ENCODE measurements at regions not wholly inside any gene's neighbourhood (a gene's known extent, or its start where the extent isn't known, plus 50 kb on each side); places are given as distances from the start of the nearest gene placed in this dataset.

GRCh38 chr4:138945840-138946239 lies 69.7 kb upstream of the NOCT start:
- Histone ChIP-seq H3K27ac (no peak overlapping the region), H3K9me3 (no peaks in the 10 kb centered on the region), H3K4me1 (no peaks in the 10 kb centered on the region), H3K4me3 (no peak overlapping the region), H3K36me3 (no peaks in the 10 kb centered on the region), H3K27me3 (no peaks in the 10 kb centered on the region)
- TF ChIP-seq POLR2A (IDR thresholded peaks at IDR 0.05) = no peak
- TF ChIP-seq CTCF (IDR thresholded peaks at IDR 0.05) = no peak
- DNase-seq = no peak
- intact Hi-C loops (cut with DNase I; ENCODE audit: low total_unique reads) = no loop called here

- intact Hi-C loops (cut with DNase I; ENCODE audit: low total_unique reads) = no loop called here
- TF ChIP-seq CTCF (IDR thresholded peaks at IDR 0.05) = no peak
- TF ChIP-seq POLR2A (IDR thresholded peaks at IDR 0.05) = no peak
- Histone ChIP-seq H3K9me3 (no peaks in the 10 kb centered on the region), H3K27me3 (no peaks in the 10 kb centered on the region), H3K36me3 (no peaks in the 10 kb centered on the region), H3K27ac (no peak overlapping the region), H3K4me1 (no peaks in the 10 kb centered on the region), H3K4me3 (no peak overlapping the region)
- no peak for DNase-seq
Observed at GRCh38 chr4:138945401-138945800, 70.2 kb upstream of the NOCT start.

GRCh38 chr4:138943893-138944292 lies 71.7 kb upstream of the NOCT start:
- Histone ChIP-seq H3K4me3 (no peak overlapping the region), H3K4me1 (no peaks in the 10 kb centered on the region), H3K36me3 (no peaks in the 10 kb centered on the region), H3K9me3 (no peaks in the 10 kb centered on the region), H3K27ac (no peak overlapping the region), H3K27me3 (no peaks in the 10 kb centered on the region)
- TF ChIP-seq POLR2A (IDR thresholded peaks at IDR 0.05) = no peak
- no peak for TF ChIP-seq CTCF (IDR thresholded peaks at IDR 0.05)
- DNase-seq = no peak
- intact Hi-C loops (cut with DNase I; ENCODE audit: low total_unique reads) = no loop called here

- Histone ChIP-seq H3K4me3 (no peak overlapping the region), H3K27ac (no peak overlapping the region), H3K4me1 (no peaks in the 10 kb centered on the region), H3K9me3 (no peaks in the 10 kb centered on the region), H3K36me3 (no peaks in the 10 kb centered on the region), H3K27me3 (no peaks in the 10 kb centered on the region)
- intact Hi-C loops (cut with DNase I; ENCODE audit: low total_unique reads) = no loop called here
- no peak for TF ChIP-seq CTCF (IDR thresholded peaks at IDR 0.05)
- no peak for TF ChIP-seq POLR2A (IDR thresholded peaks at IDR 0.05)
- no peak for DNase-seq
Observed at GRCh38 chr4:138941037-138941436, 74.5 kb upstream of the NOCT start.

DNA sequence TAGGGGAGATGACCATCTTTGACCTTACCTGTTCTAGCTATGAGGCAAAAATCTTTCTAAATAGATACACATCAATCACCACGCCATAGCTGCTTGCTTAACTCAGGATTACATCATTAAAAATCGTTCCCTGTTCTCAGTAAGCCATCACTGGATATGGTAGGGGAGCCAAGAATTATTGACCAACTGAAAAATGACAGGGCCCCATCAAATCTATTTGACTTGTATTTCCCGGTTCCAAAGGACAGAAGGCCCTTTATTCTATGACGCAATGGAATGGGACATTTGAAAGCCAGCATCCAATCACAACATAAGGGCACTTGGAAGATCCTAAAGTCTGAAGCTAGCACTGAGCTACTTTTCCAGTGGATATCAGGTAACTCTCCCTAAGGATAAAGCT lies 75.6 kb upstream of the NOCT start:
- DNase-seq = no peak
- intact Hi-C loops (cut with DNase I; ENCODE audit: low total_unique reads) = no loop called here
- Histone ChIP-seq H3K9me3 (no peaks in the 10 kb centered on the region), H3K27me3 (no peaks in the 10 kb centered on the region), H3K4me3 (no peak overlapping the region), H3K27ac (no peak overlapping the region), H3K4me1 (peaks cover 0 to 5% of the 10 kb centered on the region in 2 donors), H3K36me3 (no peaks in the 10 kb centered on the region)
- TF ChIP-seq CTCF (IDR thresholded peaks at IDR 0.05) = no peak
- no peak for TF ChIP-seq POLR2A (IDR thresholded peaks at IDR 0.05)

Measured in uterus (tissue), 3 donors.